LNCaP clone FGC (cell line): ENCODE measurements at regions not wholly inside any gene's neighbourhood (a gene's known extent, or its start where the extent isn't known, plus 50 kb on each side); places are given as distances from the start of the nearest gene placed in this dataset.

Experiments used
- DNase-seq: peaks from one replicate; pipeline ENCODE4 v3.0.0-alpha.2; 2011; ENCODE audit warnings: low read depth
- H3K4me3 ChIP-seq: 2 replicates; pipeline ENCODE4 v1.5.1; 2011; ENCODE audit warnings: mild to moderate bottlenecking, low read depth, low read length, control low read depth
- CTCF ChIP-seq: IDR thresholded peaks from 2 replicates; pipeline ENCODE4 v1.5.1; 2012; ENCODE audit warnings: mild to moderate bottlenecking; ENCODE audit not compliant: control insufficient read depth, insufficient read depth; ENCODE audit errors: extremely low read depth

- no peak for DNase-seq
- TF ChIP-seq CTCF = no peak
- H3K4me3 ChIP-seq = no peak overlapping the region
Measured at GRCh38 chr22:27591060-27591459, 210.5 kb downstream of the MN1 start.

- no peak for TF ChIP-seq CTCF
- no peak for DNase-seq
- H3K4me3 ChIP-seq = no peak overlapping the region
Measured at GRCh38 chr22:27593378-27593777, 208.2 kb downstream of the MN1 start.

GRCh38 chr22:27594020-27594419, 207.5 kb downstream of the MN1 start:
- H3K4me3 ChIP-seq = no peak overlapping the region
- TF ChIP-seq CTCF = no peak
- DNase-seq = no peak

GRCh38 chr22:27594474-27595134, 207.0 kb downstream of the MN1 start:
- no peak overlapping the region for H3K4me3 ChIP-seq
- no peak for DNase-seq
- TF ChIP-seq CTCF = no peak

- no peak overlapping the region for H3K4me3 ChIP-seq
- DNase-seq = no peak
- no peak for TF ChIP-seq CTCF
Measured at GRCh38 chr22:27596133-27596870, 205.3 kb downstream of the MN1 start.

GRCh38 chr22:27597703-27598444, 203.7 kb downstream of the MN1 start:
- DNase-seq = no peak
- TF ChIP-seq CTCF = no peak
- no peak overlapping the region for H3K4me3 ChIP-seq

- DNase-seq = no peak
- H3K4me3 ChIP-seq = no peak overlapping the region
- no peak for TF ChIP-seq CTCF
Measured at GRCh38 chr22:27598792-27599191, 202.8 kb downstream of the MN1 start.
